OCI-LY7 (cell line): ENCODE measurements at regions not wholly inside any gene's neighbourhood (a gene's known extent, or its start where the extent isn't known, plus 50 kb on each side); places are given as distances from the start of the nearest gene placed in this dataset.

Source experiments
- BruUV-seq: library from RNA; stranded (reverse); fragments of 400-500 nt; replicated peaks from 2 replicates; lab custom pipeline; 2021; lab: Mats Ljungman, UMichigan
- CTCF ChIA-PET: fragments of 300-600 bp; sonication (Branson Sonifier 250); formaldehyde crosslinking; loops from one replicate; lab custom pipeline; 2022; ENCODE audit warnings: antibody characterized with exemption; ENCODE audit not compliant: unreplicated experiment; lab: Charles Lee
- POLR2A ChIA-PET: fragments of 300-600 bp; sonication (Branson Sonifier 250); formaldehyde crosslinking; loops from one replicate; lab custom pipeline; 2022; ENCODE audit warnings: antibody characterized with exemption; lab: Charles Lee
- DNase-seq: peaks from one replicate; pipeline ENCODE4 v3.0.0-alpha.2; 2015; ENCODE audit warnings: low spot score
- H2AFZ ChIP-seq: fragments of 200-600 bp; sonication (generic), shearing (Covaris generic); 2 replicates; pipeline ENCODE4 v1.6.1; 2014; ENCODE audit warnings: mild to moderate bottlenecking, antibody characterized with exemption, low read length, moderate library complexity
- H3K27ac ChIP-seq: fragments of 200-600 bp; sonication (generic); 2 replicates; pipeline ENCODE4 v1.5.1; 2014; ENCODE audit warnings: mixed run types, low read depth, mild to moderate bottlenecking, moderate library complexity, low read length, inconsistent platforms; ENCODE audit not compliant: poor library complexity, severe bottlenecking
- H3K36me3 ChIP-seq: fragments of 200-600 bp; sonication (generic); 2 replicates; pipeline ENCODE4 v1.6.1; 2014; ENCODE audit warnings: mild to moderate bottlenecking, antibody characterized with exemption, low read length, moderate library complexity, mixed read lengths; ENCODE audit not compliant: insufficient read depth
- H3K4me1 ChIP-seq: fragments of 200-600 bp; sonication (generic); 2 replicates; pipeline ENCODE4 v1.5.1; 2014; ENCODE audit warnings: mild to moderate bottlenecking, low read length; ENCODE audit not compliant: insufficient read depth, poor library complexity, severe bottlenecking
- H3K4me2 ChIP-seq: fragments of 200-600 bp; sonication (generic); 2 replicates; pipeline ENCODE4 v1.6.1; 2014; ENCODE audit warnings: mild to moderate bottlenecking, low read length
- H3K4me3 ChIP-seq: fragments of 200-600 bp; sonication (generic); 2 replicates; pipeline ENCODE4 v1.5.1; 2014; ENCODE audit warnings: mild to moderate bottlenecking, low read depth, low read length; ENCODE audit not compliant: poor library complexity, severe bottlenecking
- H3K79me2 ChIP-seq: fragments of 200-600 bp; sonication (generic); 2 replicates; pipeline ENCODE4 v1.6.1; 2016; ENCODE audit warnings: low read depth, mild to moderate bottlenecking, low read length, moderate library complexity, mixed read lengths; ENCODE audit not compliant: insufficient read depth
- H3K9me2 ChIP-seq: fragments of 200-600 bp; sonication (generic); 2 replicates; pipeline ENCODE4 v1.6.1; 2016; ENCODE audit warnings: mild to moderate bottlenecking, low read length, mixed read lengths; ENCODE audit not compliant: insufficient read depth
- H3K9me3 ChIP-seq: fragments of 200-600 bp; sonication (generic); 2 replicates; pipeline ENCODE4 v1.6.1; 2014; ENCODE audit warnings: mild to moderate bottlenecking, mixed run types, low read length, mixed read lengths
- H4K20me1 ChIP-seq: fragments of 200-600 bp; sonication (generic); 2 replicates; pipeline ENCODE4 v1.6.1; 2014; ENCODE audit warnings: mild to moderate bottlenecking, antibody characterized with exemption, low read length, moderate library complexity, mixed read lengths; ENCODE audit not compliant: insufficient read depth
- EZH2phosphoT487 ChIP-seq: fragments of 200-600 bp; sonication (generic); IDR thresholded peaks from 2 replicates; pipeline ENCODE4 v1.6.1; 2018; ENCODE audit warnings: low read depth, borderline replicate concordance, mild to moderate bottlenecking, mixed run types, antibody characterized with exemption, low read length, moderate library complexity, mixed read lengths
- intact Hi-C: fragments of 100-400 bp; cut with micrococcal nuclease; formaldehyde crosslinking; loops from one replicate; pipeline ENCODE4 v1.10.0; 2022; ENCODE audit not compliant: unreplicated experiment
- TF ChIP-seq, protein P1 (sequence below): fragments of 200-600 bp; sonication (generic); conservative IDR thresholded peaks from 2 replicates; pipeline ENCODE4 v1.5.1; 2014; ENCODE audit warnings: mild to moderate bottlenecking, antibody characterized with exemption, low read length, moderate library complexity, mixed read lengths

DNA sequence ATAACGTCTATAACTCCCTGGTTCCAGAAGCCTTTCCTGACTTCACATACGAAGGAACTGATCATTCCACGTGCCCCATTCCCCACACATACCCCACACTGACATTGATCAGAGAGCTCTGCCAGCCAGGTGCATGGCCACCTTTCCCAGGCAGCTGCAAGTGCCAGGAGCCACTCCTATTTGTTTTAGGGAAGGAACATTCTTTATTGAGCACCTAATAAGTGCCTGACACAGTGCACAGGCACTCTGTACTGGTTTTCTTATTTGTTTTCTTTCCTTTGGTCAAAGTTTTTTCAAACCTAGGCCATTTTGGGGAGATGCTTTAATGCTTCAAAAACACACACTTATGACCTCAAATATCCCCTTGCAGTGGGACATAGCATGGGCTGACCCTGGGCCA, 50.0 kb downstream of the PITPNM2 start:
- BruUV-seq: no TSS peak
- ChIA-PET POLR2A (no interaction called here), CTCF (no interaction called here)
- H4K20me1 ChIP-seq: no peaks in the 10 kb centered on the region
- no peaks in the 10 kb centered on the region for H3K36me3 ChIP-seq
- H3K9me2 ChIP-seq: no peaks in the 10 kb centered on the region
- no peak for DNase-seq
- intact Hi-C loops: no loop called here
- H3K4me2 ChIP-seq: no peak overlapping the region
- no peaks in the 10 kb centered on the region for H3K9me3 ChIP-seq
- no peak overlapping the region for H3K27ac ChIP-seq
- TF ChIP-seq, protein P1, sequence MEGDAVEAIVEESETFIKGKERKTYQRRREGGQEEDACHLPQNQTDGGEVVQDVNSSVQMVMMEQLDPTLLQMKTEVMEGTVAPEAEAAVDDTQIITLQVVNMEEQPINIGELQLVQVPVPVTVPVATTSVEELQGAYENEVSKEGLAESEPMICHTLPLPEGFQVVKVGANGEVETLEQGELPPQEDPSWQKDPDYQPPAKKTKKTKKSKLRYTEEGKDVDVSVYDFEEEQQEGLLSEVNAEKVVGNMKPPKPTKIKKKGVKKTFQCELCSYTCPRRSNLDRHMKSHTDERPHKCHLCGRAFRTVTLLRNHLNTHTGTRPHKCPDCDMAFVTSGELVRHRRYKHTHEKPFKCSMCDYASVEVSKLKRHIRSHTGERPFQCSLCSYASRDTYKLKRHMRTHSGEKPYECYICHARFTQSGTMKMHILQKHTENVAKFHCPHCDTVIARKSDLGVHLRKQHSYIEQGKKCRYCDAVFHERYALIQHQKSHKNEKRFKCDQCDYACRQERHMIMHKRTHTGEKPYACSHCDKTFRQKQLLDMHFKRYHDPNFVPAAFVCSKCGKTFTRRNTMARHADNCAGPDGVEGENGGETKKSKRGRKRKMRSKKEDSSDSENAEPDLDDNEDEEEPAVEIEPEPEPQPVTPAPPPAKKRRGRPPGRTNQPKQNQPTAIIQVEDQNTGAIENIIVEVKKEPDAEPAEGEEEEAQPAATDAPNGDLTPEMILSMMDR: no peak
- TF ChIP-seq EZH2phosphoT487: no peak
- H2AFZ ChIP-seq: no peak overlapping the region
- no peak overlapping the region for H3K4me3 ChIP-seq
- H3K79me2 ChIP-seq: no peaks in the 10 kb centered on the region
- no peaks in the 10 kb centered on the region for H3K4me1 ChIP-seq

DNA sequence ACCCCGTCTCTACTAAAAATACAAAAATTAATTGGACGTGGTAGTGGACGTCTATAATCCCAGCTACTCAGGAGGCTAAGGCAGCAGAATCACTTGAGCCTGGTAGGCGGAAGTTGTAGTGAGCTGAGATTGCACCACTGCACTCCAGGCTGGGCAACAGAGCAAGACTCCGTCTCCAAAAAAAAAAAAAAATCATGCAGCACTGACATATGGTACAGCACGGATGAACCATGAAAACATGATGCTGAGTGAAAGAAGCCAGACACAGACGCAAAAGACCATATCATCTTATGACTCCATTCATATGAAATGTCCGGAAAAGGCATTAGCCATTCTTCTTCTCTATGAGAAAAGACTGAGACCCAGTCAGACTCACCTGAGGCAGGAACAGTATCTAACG, 50.4 kb downstream of the PITPNM2 start:
- Histone ChIP-seq H2AFZ (no peak overlapping the region), H3K27ac (no peak overlapping the region), H3K9me3 (no peaks in the 10 kb centered on the region), H3K4me2 (no peak overlapping the region), H3K4me1 (no peaks in the 10 kb centered on the region), H3K4me3 (no peak overlapping the region), H3K36me3 (no peaks in the 10 kb centered on the region), H4K20me1 (no peaks in the 10 kb centered on the region), H3K79me2 (no peaks in the 10 kb centered on the region), H3K9me2 (no peaks in the 10 kb centered on the region)
- no TSS peak for BruUV-seq
- TF ChIP-seq, protein P1: no peak
- no peak for TF ChIP-seq EZH2phosphoT487
- intact Hi-C loops: no loop called here
- ChIA-PET POLR2A (no interaction called here), CTCF (no interaction called here)
- DNase-seq: no peak

DNA sequence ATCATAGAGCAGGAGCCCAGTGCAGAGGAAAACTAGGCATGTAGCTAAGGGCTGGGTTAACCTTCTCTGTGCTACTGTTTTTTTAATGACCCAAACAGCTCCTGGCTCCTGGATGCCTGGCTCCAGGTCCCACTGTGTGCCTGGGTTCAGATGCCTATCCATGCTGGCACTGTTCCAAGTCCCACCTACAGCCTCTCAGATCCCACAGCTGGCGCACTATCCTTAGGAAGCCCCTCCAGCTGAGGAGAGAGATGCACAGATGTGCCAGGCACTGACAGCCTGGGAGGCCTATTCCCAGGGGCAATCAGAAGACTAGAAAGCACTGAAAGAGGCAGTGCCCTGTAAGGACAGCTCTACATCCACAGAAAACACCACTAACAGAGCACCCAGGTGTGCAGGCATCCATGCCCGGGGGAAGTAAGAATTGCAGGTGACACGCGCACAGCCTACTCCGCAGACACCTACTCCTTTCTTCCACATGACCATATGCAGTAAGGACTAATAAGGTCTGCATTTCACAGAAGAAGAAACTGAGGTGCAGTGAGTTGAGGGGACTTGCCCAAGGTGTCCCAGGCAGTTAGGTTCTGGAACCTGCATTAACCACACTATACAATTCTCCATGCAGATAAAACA, 51.2 kb downstream of the PITPNM2 start:
- Histone ChIP-seq H3K36me3 (no peaks in the 10 kb centered on the region), H3K27ac (no peak overlapping the region), H2AFZ (no peak overlapping the region), H3K79me2 (no peaks in the 10 kb centered on the region), H4K20me1 (no peaks in the 10 kb centered on the region), H3K4me3 (no peak overlapping the region), H3K9me2 (no peaks in the 10 kb centered on the region), H3K4me2 (no peak overlapping the region), H3K4me1 (no peaks in the 10 kb centered on the region), H3K9me3 (no peaks in the 10 kb centered on the region)
- no peak for TF ChIP-seq EZH2phosphoT487
- TF ChIP-seq, protein P1: no peak
- no TSS peak for BruUV-seq
- ChIA-PET CTCF (no interaction called here), POLR2A (no interaction called here)
- no peak for DNase-seq
- intact Hi-C loops: no loop called here
